ENCODE measurements at regions not wholly inside any gene's neighbourhood (a gene's known extent, or its start where the extent isn't known, plus 50 kb on each side); places are given as distances from the start of the nearest gene placed in this dataset.

GRCh38 chr22:27329966-27330645 is 471.4 kb downstream of the MN1 start:
- no peak for TF ChIP-seq CTCF (IDR thresholded peaks at IDR 0.05; ENCODE audit: low read depth, low read length)
- TF ChIP-seq MYC (IDR thresholded peaks at IDR 0.05; ENCODE audit: low read depth, low read length), result no peak

Measured in NB4 (cell line).